Stomach (tissue), 4 donors: ENCODE measurements at regions not wholly inside any gene's neighbourhood (a gene's known extent, or its start where the extent isn't known, plus 50 kb on each side); places are given as distances from the start of the nearest gene placed in this dataset.

Source experiments
- CTCF ChIP-seq, 7 experiments: fragments of 450-650 bp in 4 of 7; fragments of 200-600 bp in 3 of 7; sonication (generic) in 3 of 7; IDR thresholded peaks; one replicate each; pipeline ENCODE4 v1.5.1; 2016 to 2019; ENCODE audit warnings: antibody characterized with exemption in 7 of 7, control low read depth in 2 of 7, mild to moderate bottlenecking in 1 of 7
- EP300 ChIP-seq: sonication (generic); formaldehyde crosslinking; IDR thresholded peaks from one replicate; pipeline ENCODE4 v1.6.1; 2017; ENCODE audit warnings: antibody characterized with exemption
- POLR2A ChIP-seq, 4 donors: fragments of 450-650 bp; IDR thresholded peaks; one replicate each; pipeline ENCODE4 v1.6.1; 2016; ENCODE audit warnings: antibody characterized with exemption in 4 of 4, control low read depth in 2 of 4, mild to moderate bottlenecking in 1 of 4, moderate library complexity in 1 of 4
- POLR2AphosphoS5 ChIP-seq, 3 donors: sonication (generic); formaldehyde crosslinking; IDR thresholded peaks; one replicate each; pipeline ENCODE4 v1.6.1; 2016; ENCODE audit warnings: antibody characterized with exemption in 3 of 3

GRCh38 chr20:16107172-16107870, 465.9 kb downstream of the KIF16B start:
- TF ChIP-seq CTCF (IDR thresholded peaks at IDR 0.05) (no peak), POLR2AphosphoS5 (IDR thresholded peaks at IDR 0.05) (no peak), POLR2A (IDR thresholded peaks at IDR 0.05) (no peak), EP300 (no peak)
